Neuron (in vitro differentiated cells): ENCODE measurements at regions not wholly inside any gene's neighbourhood (a gene's known extent, or its start where the extent isn't known, plus 50 kb on each side); places are given as distances from the start of the nearest gene placed in this dataset.

Experiments
- H2AFZ ChIP-seq: one replicate; pipeline ENCODE4 v1.6.1; 2013; ENCODE audit warnings: low read depth, mild to moderate bottlenecking, inconsistent platforms, low read length, moderate library complexity
- H3K27me3 ChIP-seq: one replicate; pipeline ENCODE4 v1.6.1; 2013; ENCODE audit warnings: low read length; ENCODE audit not compliant: insufficient read depth
- H3K36me3 ChIP-seq: one replicate; pipeline ENCODE4 v1.6.1; 2013; ENCODE audit warnings: low read length; ENCODE audit not compliant: insufficient read depth
- H3K4me1 ChIP-seq: one replicate; pipeline ENCODE4 v1.6.1; 2013; ENCODE audit warnings: low read length; ENCODE audit not compliant: insufficient read depth
- H3K4me3 ChIP-seq: 2 replicates; pipeline ENCODE4 v1.5.1; 2013; ENCODE audit warnings: mild to moderate bottlenecking, low read length, moderate library complexity
- H3K9me3 ChIP-seq: one replicate; pipeline ENCODE4 v1.6.1; 2013; ENCODE audit warnings: low read length

- Histone ChIP-seq H3K4me1 (no peaks in the 10 kb centered on the region), H3K27me3 (no peaks in the 10 kb centered on the region), H3K4me3 (no peak overlapping the region), H3K36me3 (no peaks in the 10 kb centered on the region), H3K9me3 (no peaks in the 10 kb centered on the region), H2AFZ (no peak overlapping the region)
These were observed 569.1 kb downstream of the ACTL7B start for GRCh38 chr9:108286638-108287206.

GRCh38 chr9:108283696-108284095 is 572.1 kb downstream of the ACTL7B start:
- H2AFZ ChIP-seq, result no peak overlapping the region
- no peaks in the 10 kb centered on the region for H3K36me3 ChIP-seq
- H3K4me1 ChIP-seq, result no peaks in the 10 kb centered on the region
- H3K4me3 ChIP-seq, result no peak overlapping the region
- H3K9me3 ChIP-seq, result no peaks in the 10 kb centered on the region
- H3K27me3 ChIP-seq, result no peaks in the 10 kb centered on the region

GRCh38 chr9:108282872-108283271 is 572.9 kb downstream of the ACTL7B start:
- Histone ChIP-seq H3K4me3 (no peak overlapping the region), H3K36me3 (no peaks in the 10 kb centered on the region), H3K27me3 (no peaks in the 10 kb centered on the region), H2AFZ (no peak overlapping the region), H3K4me1 (no peaks in the 10 kb centered on the region), H3K9me3 (no peaks in the 10 kb centered on the region)

GRCh38 chr9:108281696-108282095 is 574.1 kb downstream of the ACTL7B start:
- H3K9me3 ChIP-seq, result no peaks in the 10 kb centered on the region
- H3K27me3 ChIP-seq, result no peaks in the 10 kb centered on the region
- no peak overlapping the region for H2AFZ ChIP-seq
- H3K36me3 ChIP-seq, result no peaks in the 10 kb centered on the region
- no peaks in the 10 kb centered on the region for H3K4me1 ChIP-seq
- H3K4me3 ChIP-seq, result no peak overlapping the region

- no peaks in the 10 kb centered on the region for H3K27me3 ChIP-seq
- H3K4me3 ChIP-seq, result no peak overlapping the region
- no peaks in the 10 kb centered on the region for H3K9me3 ChIP-seq
- H3K4me1 ChIP-seq, result no peaks in the 10 kb centered on the region
- H3K36me3 ChIP-seq, result no peaks in the 10 kb centered on the region
- H2AFZ ChIP-seq, result no peak overlapping the region
These were observed 577.4 kb downstream of the ACTL7B start for GRCh38 chr9:108278341-108278740.

GRCh38 chr9:108277216-108277615 is 578.6 kb downstream of the ACTL7B start:
- H3K4me1 ChIP-seq, result no peaks in the 10 kb centered on the region
- H3K27me3 ChIP-seq, result no peaks in the 10 kb centered on the region
- no peaks in the 10 kb centered on the region for H3K9me3 ChIP-seq
- H3K36me3 ChIP-seq, result no peaks in the 10 kb centered on the region
- H3K4me3 ChIP-seq, result no peak overlapping the region
- no peak overlapping the region for H2AFZ ChIP-seq

GRCh38 chr9:108275906-108276305 is 579.9 kb downstream of the ACTL7B start:
- Histone ChIP-seq H2AFZ (no peak overlapping the region), H3K27me3 (no peaks in the 10 kb centered on the region), H3K9me3 (no peaks in the 10 kb centered on the region), H3K36me3 (no peaks in the 10 kb centered on the region), H3K4me3 (no peak overlapping the region), H3K4me1 (no peaks in the 10 kb centered on the region)

GRCh38 chr9:108274971-108275370 is 580.8 kb downstream of the ACTL7B start:
- no peak overlapping the region for H3K4me3 ChIP-seq
- no peaks in the 10 kb centered on the region for H3K9me3 ChIP-seq
- H3K27me3 ChIP-seq, result no peaks in the 10 kb centered on the region
- no peak overlapping the region for H2AFZ ChIP-seq
- no peaks in the 10 kb centered on the region for H3K4me1 ChIP-seq
- no peaks in the 10 kb centered on the region for H3K36me3 ChIP-seq

GRCh38 chr9:108273988-108274387 is 581.8 kb downstream of the ACTL7B start:
- Histone ChIP-seq H3K36me3 (no peaks in the 10 kb centered on the region), H3K4me1 (no peaks in the 10 kb centered on the region), H3K9me3 (no peaks in the 10 kb centered on the region), H3K27me3 (no peaks in the 10 kb centered on the region), H2AFZ (no peak overlapping the region), H3K4me3 (no peak overlapping the region)

- Histone ChIP-seq H3K9me3 (no peaks in the 10 kb centered on the region), H3K27me3 (no peaks in the 10 kb centered on the region), H2AFZ (peak overlapping the region; percentile 52), H3K4me3 (no peak overlapping the region), H3K36me3 (no peaks in the 10 kb centered on the region), H3K4me1 (no peaks in the 10 kb centered on the region)
These were observed 583.4 kb downstream of the ACTL7B start for GRCh38 chr9:108272349-108272899.

- Histone ChIP-seq H3K4me1 (no peaks in the 10 kb centered on the region), H3K9me3 (no peaks in the 10 kb centered on the region), H3K36me3 (no peaks in the 10 kb centered on the region), H2AFZ (peak overlapping the region; percentile 52), H3K27me3 (no peaks in the 10 kb centered on the region), H3K4me3 (no peak overlapping the region)
These were observed 584.0 kb downstream of the ACTL7B start for GRCh38 chr9:108271646-108272348.

- Histone ChIP-seq H3K4me3 (no peak overlapping the region), H3K4me1 (no peaks in the 10 kb centered on the region), H3K27me3 (no peaks in the 10 kb centered on the region), H3K9me3 (no peaks in the 10 kb centered on the region), H2AFZ (no peak overlapping the region), H3K36me3 (no peaks in the 10 kb centered on the region)
These were observed 584.5 kb downstream of the ACTL7B start for GRCh38 chr9:108271236-108271635.

- H2AFZ ChIP-seq, result no peak overlapping the region
- no peak overlapping the region for H3K4me3 ChIP-seq
- H3K27me3 ChIP-seq, result no peaks in the 10 kb centered on the region
- H3K9me3 ChIP-seq, result no peaks in the 10 kb centered on the region
- no peaks in the 10 kb centered on the region for H3K36me3 ChIP-seq
- no peaks in the 10 kb centered on the region for H3K4me1 ChIP-seq
These were observed 585.2 kb downstream of the ACTL7B start for GRCh38 chr9:108270561-108270960.
